Colon (tissue), 2 donors: ENCODE measurements at regions not wholly inside any gene's neighbourhood (a gene's known extent, or its start where the extent isn't known, plus 50 kb on each side); places are given as distances from the start of the nearest gene placed in this dataset.

Source experiments
- FAIRE-seq: peaks from 2 replicates; lab custom pipeline; 2012; peaks lifted over from hg19 to GRCh38; lab: Jason Lieb, UNC
- donor health status: control.
- donor health status: control.

DNA sequence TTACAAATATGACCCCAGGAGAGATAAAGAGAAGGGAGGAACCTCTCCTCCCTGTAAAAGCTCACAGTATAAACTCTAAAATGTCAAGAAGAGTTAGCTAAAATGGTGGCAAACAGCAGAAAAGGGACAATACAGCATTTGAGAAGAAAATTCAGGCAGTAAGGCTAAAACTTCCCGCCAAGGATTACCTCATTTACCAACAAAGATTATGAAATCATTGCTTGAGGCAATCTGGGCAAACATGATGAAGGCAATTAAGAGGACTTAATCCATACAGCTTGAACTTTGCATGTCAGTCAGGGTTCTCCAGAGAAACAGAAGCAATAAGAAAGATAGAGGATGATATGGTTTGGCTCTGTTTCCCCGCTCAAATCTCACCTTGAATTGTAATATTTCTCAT lies 81.4 kb downstream of the CMPK2 start:
- no peak for FAIRE-seq

- FAIRE-seq, result no peak
Measured at GRCh38 chr2:6785493-6785892, 80.2 kb downstream of the CMPK2 start.

DNA sequence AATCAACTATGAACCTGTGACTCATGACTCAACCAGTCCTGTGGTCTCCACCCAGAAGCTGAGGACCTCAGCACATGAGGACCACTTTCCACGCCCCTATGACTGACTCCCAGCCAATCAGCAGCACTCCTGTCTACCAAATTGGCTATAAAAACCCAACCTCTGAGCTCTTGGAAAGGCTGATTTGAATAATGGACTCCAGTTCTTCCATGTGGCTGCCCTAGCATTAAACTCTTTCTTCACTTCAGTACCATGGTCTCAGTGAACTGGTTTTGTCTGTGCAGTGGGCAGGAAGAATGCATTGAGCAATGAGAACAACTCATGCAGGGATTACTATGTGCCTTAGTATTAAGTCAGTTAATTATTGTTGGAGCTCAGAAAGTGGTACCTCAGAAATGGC lies 78.3 kb downstream of the CMPK2 start:
- no peak for FAIRE-seq

- FAIRE-seq, result no peak
Measured at GRCh38 chr2:6788614-6789013, 77.1 kb downstream of the CMPK2 start.

DNA sequence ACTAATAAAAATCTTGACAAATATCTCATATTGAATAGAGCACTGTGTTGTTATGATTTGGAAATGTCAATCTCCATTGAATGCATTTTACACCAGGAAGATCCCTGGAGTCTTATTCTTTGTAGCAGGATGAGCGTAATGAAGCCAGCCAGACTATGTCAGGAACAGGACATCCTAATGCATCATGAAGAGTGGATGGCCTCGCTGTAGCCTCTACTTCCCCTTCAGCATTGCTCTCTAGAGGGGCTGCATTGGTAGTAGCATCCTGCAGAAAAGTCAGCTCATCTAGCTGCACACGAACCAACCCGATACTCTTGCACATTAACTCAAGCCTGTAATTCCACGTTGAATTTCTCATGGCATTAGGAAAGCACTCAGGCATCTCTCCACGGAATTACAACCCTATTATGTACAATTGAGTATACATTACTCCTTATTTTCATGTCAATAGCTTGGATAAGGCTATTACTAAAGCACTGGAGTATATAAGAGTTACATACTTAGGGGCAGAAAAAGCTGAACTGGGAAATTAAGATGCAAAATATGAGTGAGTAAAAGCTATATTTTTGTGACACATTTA lies 76.1 kb downstream of the CMPK2 start:
- FAIRE-seq, result no peak

GRCh38 chr2:6791682-6792081 lies 74.0 kb downstream of the CMPK2 start:
- FAIRE-seq, result no peak

DNA sequence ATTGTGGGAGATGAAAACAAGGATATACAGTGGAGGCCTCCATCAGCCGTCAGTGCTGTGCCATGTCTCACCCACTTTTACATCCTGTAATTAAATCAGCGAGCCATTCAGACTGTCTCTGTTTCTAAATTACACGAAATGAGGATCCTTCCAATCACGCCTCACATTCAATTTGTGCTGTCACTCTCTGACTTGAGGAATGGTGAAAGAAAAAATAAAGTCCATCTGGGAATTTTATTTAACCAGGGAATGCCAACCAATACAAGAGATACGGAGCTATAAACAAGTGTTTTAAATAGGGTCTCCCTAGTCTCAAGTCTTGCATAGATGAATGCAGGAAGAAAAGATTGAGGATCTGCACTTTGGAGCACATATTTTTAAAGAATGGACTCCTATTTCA lies 72.8 kb downstream of the CMPK2 start:
- FAIRE-seq, result no peak

- FAIRE-seq, result no peak
Measured at GRCh38 chr2:6793371-6793770, 72.3 kb downstream of the CMPK2 start.

DNA sequence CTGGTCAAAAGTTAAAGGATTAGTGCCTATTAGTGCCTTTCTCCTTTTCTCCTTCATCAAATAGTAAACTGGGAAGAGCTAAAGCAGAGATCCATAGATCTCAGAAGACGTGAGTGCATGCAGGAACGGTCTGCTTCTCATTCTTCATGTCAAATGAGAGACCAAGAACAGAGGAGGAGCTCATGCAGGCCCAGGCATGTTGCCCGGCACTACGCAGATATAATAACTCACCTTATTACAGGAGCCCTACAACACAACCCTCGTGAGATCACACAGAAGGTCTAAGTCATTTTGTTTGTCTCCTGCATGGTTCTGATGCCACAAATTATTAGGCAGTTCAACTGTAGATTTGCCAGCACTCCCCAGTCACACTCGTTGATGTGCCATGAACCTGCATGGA lies 71.8 kb downstream of the CMPK2 start:
- FAIRE-seq, result no peak

GRCh38 chr2:6794448-6794847 lies 71.3 kb downstream of the CMPK2 start:
- FAIRE-seq, result no peak
